H1 (cell line): ENCODE measurements at regions not wholly inside any gene's neighbourhood (a gene's known extent, or its start where the extent isn't known, plus 50 kb on each side); places are given as distances from the start of the nearest gene placed in this dataset.

Experiments used
- GTF2F1 ChIP-seq: IDR thresholded peaks from 2 replicates; pipeline ENCODE4 v1.6.1; 2012; ENCODE audit warnings: low read depth, low read length, improper control_type of control experiment, borderline replicate concordance
- JUND ChIP-seq: IDR thresholded peaks from 2 replicates; pipeline ENCODE4 v1.6.1; 2011; ENCODE audit warnings: mild to moderate bottlenecking, improper control_type of control experiment, low read length
- POLR2A ChIP-seq, 2 experiments: IDR thresholded peaks; 1 replicate in 1 of 2; 2 replicates in 1 of 2; pipeline ENCODE4 v1.6.1; 2011; ENCODE audit warnings: low read depth in 2 of 2, low read length in 2 of 2, mild to moderate bottlenecking in 2 of 2; ENCODE audit errors: control extremely low read depth in 1 of 2
- RAD21 ChIP-seq, 2 experiments: IDR thresholded peaks in 1 of 2; conservative IDR thresholded peaks in 1 of 2; 2 replicates each; pipeline ENCODE4 v1.6.1; 2011; ENCODE audit warnings: low read depth in 2 of 2, low read length in 2 of 2, improper control_type of control experiment in 1 of 2, inconsistent platforms in 1 of 2, mild to moderate bottlenecking in 1 of 2, moderate library complexity in 1 of 2

GRCh38 chr5:78726003-78726402 is 77.4 kb upstream of the LHFPL2 start:
- no peak for TF ChIP-seq RAD21 (IDR thresholded peaks at IDR 0.05 in 1 of 2, conservative IDR thresholded peaks at IDR 0.05 in 1 of 2; ENCODE audit: low read depth in 2 of 2, low read length in 2 of 2)
- no peak for TF ChIP-seq POLR2A (IDR thresholded peaks at IDR 0.05; ENCODE audit: control extremely low read depth in 1 of 2, low read depth in 2 of 2, low read length in 2 of 2)
- TF ChIP-seq GTF2F1 = no peak
- no peak for TF ChIP-seq JUND
